ENCODE measurements at regions not wholly inside any gene's neighbourhood (a gene's known extent, or its start where the extent isn't known, plus 50 kb on each side); places are given as distances from the start of the nearest gene placed in this dataset.

GRCh38 chr11:79796704-79797103 is 355.9 kb upstream of the TENM4 start:
- no peaks in the 10 kb centered on the region for H3K79me1 ChIP-seq (ENCODE audit: low read depth in 1 of 2, low read length in 2 of 2)
- no peak overlapping the region for H3K14ac ChIP-seq (replicated peaks; ENCODE audit: low read depth, low read length)
- no peak overlapping the region for H4K91ac ChIP-seq (ENCODE audit: insufficient read depth, low read depth, low read length)
- no peak overlapping the region for H3K27ac ChIP-seq (ENCODE audit: insufficient read depth, low read length)
- no peaks in the 10 kb centered on the region for H3K9me3 ChIP-seq (ENCODE audit: control insufficient read depth, insufficient read depth, low read length)
- no peak overlapping the region for H3K4me3 ChIP-seq (ENCODE audit: insufficient read depth, low read depth, low read length)
- H2BK15ac ChIP-seq (ENCODE audit: low read depth, low read length), result no peak overlapping the region
- H3K4me2 ChIP-seq (ENCODE audit: low read depth, low read length), result no peak overlapping the region
- H3K36me3 ChIP-seq (ENCODE audit: control insufficient read depth, insufficient read depth, low read length), result no peaks in the 10 kb centered on the region
- dilution Hi-C loops (cut with HindIII; ENCODE audit: low sequenced_read_pairs, unreplicated experiment), result no loop called here
- H2BK5ac ChIP-seq (ENCODE audit: low read depth, low read length, poor library complexity, severe bottlenecking), result no peak overlapping the region
- no peak overlapping the region for H3K56ac ChIP-seq (ENCODE audit: extremely low read depth, insufficient read depth, low read length)
- H4K8ac ChIP-seq (ENCODE audit: low read depth in 2 of 2, low read length in 2 of 2), result no peak overlapping the region
- CTCF ChIA-PET, result no interaction called here
- H4K20me1 ChIP-seq (ENCODE audit: insufficient read depth, low read length), result no peaks in the 10 kb centered on the region
- no peaks in the 10 kb centered on the region for H3K4me1 ChIP-seq (ENCODE audit: control insufficient read depth, insufficient read depth, low read length)
- no peak overlapping the region for H4K5ac ChIP-seq (ENCODE audit: low read depth, low read length)
- ATAC-seq (ENCODE audit: low read depth), result no peak
- WGBS, 2 experiments (ENCODE audit: extremely low coverage in 2 of 2, insufficient read length in 1 of 2), result 40% methylated on average over 1 of the region's 1 CpG; no CpG with 5 or more reads in 1 of the 2 experiments
- POLR2A ChIA-PET (ENCODE audit: unreplicated experiment), result no interaction called here
- H2AK9ac ChIP-seq (replicated peaks; ENCODE audit: low read depth, low read length, poor library complexity), result no peak overlapping the region
- no peak for DNase-seq
- H3K9ac ChIP-seq (ENCODE audit: low read depth, low read length), result no peak overlapping the region
- H2AFZ ChIP-seq (replicated peaks; ENCODE audit: low read length, poor library complexity), result no peak overlapping the region
- intact Hi-C loops (cut with micrococcal nuclease), result no loop called here
- BruUV-seq (replicated peaks), result no TSS peak
- no peak overlapping the region for H3K18ac ChIP-seq (ENCODE audit: low read depth, low read length)
- no peak overlapping the region for H2BK120ac ChIP-seq (ENCODE audit: low read depth, low read length)
- in situ Hi-C loops (cut with MboI; ENCODE audit: low sequenced_read_pairs), result no loop called here
- H2BK20ac ChIP-seq (ENCODE audit: low read depth, low read length), result no peak overlapping the region
- no peak overlapping the region for H2AK5ac ChIP-seq (ENCODE audit: low read depth, low read length)
- no peak for TF ChIP-seq CEBPB (IDR thresholded peaks at IDR 0.05; ENCODE audit: low read depth, low read length)
- no peak for TF ChIP-seq NFE2L2 (IDR thresholded peaks at IDR 0.05; ENCODE audit: low read depth, low read length)
- no peak for TF ChIP-seq RCOR1 (IDR thresholded peaks at IDR 0.05; ENCODE audit: insufficient replicate concordance, low read length)
- TF ChIP-seq MAFK (IDR thresholded peaks at IDR 0.05; ENCODE audit: low read depth, low read length), result no peak
- TF ChIP-seq RFX5 (IDR thresholded peaks at IDR 0.05; ENCODE audit: low read depth, low read length), result no peak
- no peak for TF ChIP-seq BHLHE40 (IDR thresholded peaks at IDR 0.05; ENCODE audit: low read depth, low read length)
- no peak for TF ChIP-seq CHD1 (IDR thresholded peaks at IDR 0.05; ENCODE audit: low read depth, low read length)
- no peak for TF ChIP-seq MXI1 (IDR thresholded peaks at IDR 0.05; ENCODE audit: borderline replicate concordance, low read depth, low read length)
- no peak for TF ChIP-seq USF2 (IDR thresholded peaks at IDR 0.05; ENCODE audit: low read depth, low read length)
- no peak for TF ChIP-seq MAZ (IDR thresholded peaks at IDR 0.05; ENCODE audit: borderline replicate concordance, low read depth, low read length)
- TF ChIP-seq SMC3 (IDR thresholded peaks at IDR 0.05; ENCODE audit: low read depth, low read length), result no peak
- TF ChIP-seq FOS (IDR thresholded peaks at IDR 0.05; ENCODE audit: low read depth, low read length), result no peak
- no peaks in the 10 kb centered on the region for H3K9me1 ChIP-seq (ENCODE audit: insufficient read depth, low read length)
- H3K23ac ChIP-seq (ENCODE audit: low read depth, low read length), result no peak overlapping the region
- H3K27me3 ChIP-seq (ENCODE audit: control insufficient read depth, insufficient read depth, low read length), result no peaks in the 10 kb centered on the region
- no peak overlapping the region for H3K4ac ChIP-seq (ENCODE audit: low read depth, low read length)
